OCI-LY7 (cell line): ENCODE measurements at regions not wholly inside any gene's neighbourhood (a gene's known extent, or its start where the extent isn't known, plus 50 kb on each side); places are given as distances from the start of the nearest gene placed in this dataset.

Experiments used
- BruUV-seq: library from RNA; stranded (reverse); fragments of 400-500 nt; replicated peaks from 2 replicates; lab custom pipeline; 2021; lab: Mats Ljungman, UMichigan
- CTCF ChIA-PET: fragments of 300-600 bp; sonication (Branson Sonifier 250); formaldehyde crosslinking; loops from one replicate; lab custom pipeline; 2022; ENCODE audit warnings: antibody characterized with exemption; ENCODE audit not compliant: unreplicated experiment; lab: Charles Lee
- POLR2A ChIA-PET: fragments of 300-600 bp; sonication (Branson Sonifier 250); formaldehyde crosslinking; loops from one replicate; lab custom pipeline; 2022; ENCODE audit warnings: antibody characterized with exemption; lab: Charles Lee
- DNase-seq: peaks from one replicate; pipeline ENCODE4 v3.0.0-alpha.2; 2015; ENCODE audit warnings: low spot score
- H2AFZ ChIP-seq: fragments of 200-600 bp; sonication (generic), shearing (Covaris generic); 2 replicates; pipeline ENCODE4 v1.6.1; 2014; ENCODE audit warnings: mild to moderate bottlenecking, antibody characterized with exemption, low read length, moderate library complexity
- H3K27ac ChIP-seq: fragments of 200-600 bp; sonication (generic); 2 replicates; pipeline ENCODE4 v1.5.1; 2014; ENCODE audit warnings: mixed run types, low read depth, mild to moderate bottlenecking, moderate library complexity, low read length, inconsistent platforms; ENCODE audit not compliant: poor library complexity, severe bottlenecking
- H3K36me3 ChIP-seq: fragments of 200-600 bp; sonication (generic); 2 replicates; pipeline ENCODE4 v1.6.1; 2014; ENCODE audit warnings: mild to moderate bottlenecking, antibody characterized with exemption, low read length, moderate library complexity, mixed read lengths; ENCODE audit not compliant: insufficient read depth
- H3K4me1 ChIP-seq: fragments of 200-600 bp; sonication (generic); 2 replicates; pipeline ENCODE4 v1.5.1; 2014; ENCODE audit warnings: mild to moderate bottlenecking, low read length; ENCODE audit not compliant: insufficient read depth, poor library complexity, severe bottlenecking
- H3K4me2 ChIP-seq: fragments of 200-600 bp; sonication (generic); 2 replicates; pipeline ENCODE4 v1.6.1; 2014; ENCODE audit warnings: mild to moderate bottlenecking, low read length
- H3K4me3 ChIP-seq: fragments of 200-600 bp; sonication (generic); 2 replicates; pipeline ENCODE4 v1.5.1; 2014; ENCODE audit warnings: mild to moderate bottlenecking, low read depth, low read length; ENCODE audit not compliant: poor library complexity, severe bottlenecking
- H3K79me2 ChIP-seq: fragments of 200-600 bp; sonication (generic); 2 replicates; pipeline ENCODE4 v1.6.1; 2016; ENCODE audit warnings: low read depth, mild to moderate bottlenecking, low read length, moderate library complexity, mixed read lengths; ENCODE audit not compliant: insufficient read depth
- H3K9me2 ChIP-seq: fragments of 200-600 bp; sonication (generic); 2 replicates; pipeline ENCODE4 v1.6.1; 2016; ENCODE audit warnings: mild to moderate bottlenecking, low read length, mixed read lengths; ENCODE audit not compliant: insufficient read depth
- H3K9me3 ChIP-seq: fragments of 200-600 bp; sonication (generic); 2 replicates; pipeline ENCODE4 v1.6.1; 2014; ENCODE audit warnings: mild to moderate bottlenecking, mixed run types, low read length, mixed read lengths
- H4K20me1 ChIP-seq: fragments of 200-600 bp; sonication (generic); 2 replicates; pipeline ENCODE4 v1.6.1; 2014; ENCODE audit warnings: mild to moderate bottlenecking, antibody characterized with exemption, low read length, moderate library complexity, mixed read lengths; ENCODE audit not compliant: insufficient read depth
- CTCF ChIP-seq: fragments of 200-600 bp; sonication (generic); conservative IDR thresholded peaks from 2 replicates; pipeline ENCODE4 v1.5.1; 2014; ENCODE audit warnings: mild to moderate bottlenecking, antibody characterized with exemption, low read length, moderate library complexity, mixed read lengths
- EZH2phosphoT487 ChIP-seq: fragments of 200-600 bp; sonication (generic); IDR thresholded peaks from 2 replicates; pipeline ENCODE4 v1.6.1; 2018; ENCODE audit warnings: low read depth, borderline replicate concordance, mild to moderate bottlenecking, mixed run types, antibody characterized with exemption, low read length, moderate library complexity, mixed read lengths
- intact Hi-C: fragments of 100-400 bp; cut with micrococcal nuclease; formaldehyde crosslinking; loops from one replicate; pipeline ENCODE4 v1.10.0; 2022; ENCODE audit not compliant: unreplicated experiment

- H2AFZ ChIP-seq: no peak overlapping the region
- no peak overlapping the region for H3K4me2 ChIP-seq
- H3K4me3 ChIP-seq: no peak overlapping the region
- no peaks in the 10 kb centered on the region for H3K9me3 ChIP-seq
- POLR2A ChIA-PET: no interaction called here
- H3K27ac ChIP-seq: no peak overlapping the region
- CTCF ChIA-PET: no interaction called here
- DNase-seq: no peak
- no TSS peak for BruUV-seq
- no peaks in the 10 kb centered on the region for H3K4me1 ChIP-seq
- H3K9me2 ChIP-seq: no peaks in the 10 kb centered on the region
- no peaks in the 10 kb centered on the region for H3K79me2 ChIP-seq
- no peaks in the 10 kb centered on the region for H3K36me3 ChIP-seq
- TF ChIP-seq EZH2phosphoT487 (no peak), CTCF (no peak)
- H4K20me1 ChIP-seq: no peaks in the 10 kb centered on the region
- intact Hi-C loops: no loop called here
These were observed 346.0 kb downstream of the USP25 start for GRCh38 chr21:16075649-16076282.

- POLR2A ChIA-PET: no interaction called here
- H3K4me3 ChIP-seq: no peak overlapping the region
These were observed 346.7 kb downstream of the USP25 start for GRCh38 chr21:16076465-16076864.

More at GRCh38 chr21:16076465-16076864, 346.7 kb downstream of the USP25 start:
- Histone ChIP-seq H3K9me3 (no peaks in the 10 kb centered on the region), H3K4me1 (no peaks in the 10 kb centered on the region), H2AFZ (no peak overlapping the region), H3K27ac (no peak overlapping the region), H3K4me2 (no peak overlapping the region), H4K20me1 (no peaks in the 10 kb centered on the region), H3K79me2 (no peaks in the 10 kb centered on the region), H3K36me3 (no peaks in the 10 kb centered on the region), H3K9me2 (no peaks in the 10 kb centered on the region)
- CTCF ChIA-PET: no interaction called here
- TF ChIP-seq EZH2phosphoT487 (no peak), CTCF (no peak)
- BruUV-seq: no TSS peak
- intact Hi-C loops: no loop called here
- DNase-seq: no peak
